SK-N-SH (cell line): ENCODE measurements at regions not wholly inside any gene's neighbourhood (a gene's known extent, or its start where the extent isn't known, plus 50 kb on each side); places are given as distances from the start of the nearest gene placed in this dataset.

Experiments
- EP300 ChIP-seq, 2 experiments: IDR thresholded peaks; 2 replicates each; pipeline versions ENCODE4 v1.4.0 to v1.6.1; 2012; ENCODE audit warnings: borderline replicate concordance in 1 of 2, low read depth in 1 of 2, low read length in 1 of 2
- EZH2phosphoT487 ChIP-seq: fragments of 200-600 bp; sonication (generic); IDR thresholded peaks from 2 replicates; pipeline ENCODE4 v1.6.1; 2017; ENCODE audit warnings: low read depth, mixed run types, mild to moderate bottlenecking, antibody characterized with exemption, moderate library complexity, borderline replicate concordance
- POLR2AphosphoS5 ChIP-seq: IDR thresholded peaks from 2 replicates; pipeline ENCODE4 v1.6.1; 2012; ENCODE audit warnings: low read depth, low read length
- RAD21 ChIP-seq: IDR thresholded peaks from 2 replicates; pipeline ENCODE4 v1.6.1; 2012; ENCODE audit warnings: mild to moderate bottlenecking, low read length
- RFX5 ChIP-seq: IDR thresholded peaks from 2 replicates; pipeline ENCODE4 v1.6.1; 2012; ENCODE audit warnings: mild to moderate bottlenecking, improper control_type of control experiment, low read length
- SIN3A ChIP-seq: IDR thresholded peaks from 2 replicates; pipeline ENCODE4 v1.6.1; 2012; ENCODE audit warnings: low read depth, mild to moderate bottlenecking, low read length, moderate library complexity, borderline replicate concordance
- SMC3 ChIP-seq: IDR thresholded peaks from 2 replicates; pipeline ENCODE4 v1.6.1; 2012; ENCODE audit warnings: low read depth, low read length, improper control_type of control experiment
- TAF1 ChIP-seq: IDR thresholded peaks from 2 replicates; pipeline ENCODE4 v1.6.1; 2012; ENCODE audit warnings: low read depth, mild to moderate bottlenecking, low read length, moderate library complexity, borderline replicate concordance
- TEAD4 ChIP-seq: IDR thresholded peaks from 2 replicates; pipeline ENCODE4 v1.4.0; 2012; ENCODE audit warnings: mild to moderate bottlenecking, borderline replicate concordance; ENCODE audit not compliant: insufficient read depth
- YY1 ChIP-seq: IDR thresholded peaks from 2 replicates; pipeline ENCODE4 v1.4.0; 2012; ENCODE audit warnings: low read depth, mild to moderate bottlenecking
- TF ChIP-seq, protein P1 (sequence below): fragments of 200-600 bp; sonication (generic); IDR thresholded peaks from 2 replicates; pipeline ENCODE4 v1.6.1; 2017; ENCODE audit warnings: antibody characterized with exemption, mild to moderate bottlenecking, moderate library complexity
- TF ChIP-seq, protein P2 (sequence below): IDR thresholded peaks from 2 replicates; pipeline ENCODE4 v1.4.0; 2012; ENCODE audit warnings: low read depth

DNA sequence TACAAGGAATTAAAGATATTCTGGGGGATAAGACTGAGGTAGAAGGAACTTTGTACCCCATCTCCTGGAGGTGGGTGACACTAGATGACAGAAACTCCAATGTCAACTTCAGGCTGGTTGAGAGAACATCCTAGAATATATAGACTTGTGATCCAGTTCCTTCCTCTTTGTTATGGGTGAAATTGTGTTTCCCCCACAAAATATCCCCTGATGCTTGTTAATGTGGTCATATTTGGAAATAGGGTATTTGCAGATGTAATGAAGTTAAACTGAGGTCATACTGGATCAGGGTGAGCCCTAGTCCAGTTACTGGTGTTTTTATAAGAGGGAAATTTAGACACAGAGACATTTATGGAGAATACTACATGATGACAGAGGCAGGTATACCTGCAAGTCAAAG lies 114.0 kb upstream of the NAMPT start:
- TF ChIP-seq RAD21: no peak
- TF ChIP-seq, protein P1, sequence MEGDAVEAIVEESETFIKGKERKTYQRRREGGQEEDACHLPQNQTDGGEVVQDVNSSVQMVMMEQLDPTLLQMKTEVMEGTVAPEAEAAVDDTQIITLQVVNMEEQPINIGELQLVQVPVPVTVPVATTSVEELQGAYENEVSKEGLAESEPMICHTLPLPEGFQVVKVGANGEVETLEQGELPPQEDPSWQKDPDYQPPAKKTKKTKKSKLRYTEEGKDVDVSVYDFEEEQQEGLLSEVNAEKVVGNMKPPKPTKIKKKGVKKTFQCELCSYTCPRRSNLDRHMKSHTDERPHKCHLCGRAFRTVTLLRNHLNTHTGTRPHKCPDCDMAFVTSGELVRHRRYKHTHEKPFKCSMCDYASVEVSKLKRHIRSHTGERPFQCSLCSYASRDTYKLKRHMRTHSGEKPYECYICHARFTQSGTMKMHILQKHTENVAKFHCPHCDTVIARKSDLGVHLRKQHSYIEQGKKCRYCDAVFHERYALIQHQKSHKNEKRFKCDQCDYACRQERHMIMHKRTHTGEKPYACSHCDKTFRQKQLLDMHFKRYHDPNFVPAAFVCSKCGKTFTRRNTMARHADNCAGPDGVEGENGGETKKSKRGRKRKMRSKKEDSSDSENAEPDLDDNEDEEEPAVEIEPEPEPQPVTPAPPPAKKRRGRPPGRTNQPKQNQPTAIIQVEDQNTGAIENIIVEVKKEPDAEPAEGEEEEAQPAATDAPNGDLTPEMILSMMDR: no peak
- no peak for TF ChIP-seq SIN3A
- TF ChIP-seq EP300 (IDR thresholded peaks at IDR 0.05; ENCODE audit: borderline replicate concordance in 1 of 2, low read depth in 1 of 2, low read length in 1 of 2): no peak
- no peak for TF ChIP-seq EZH2phosphoT487
- TF ChIP-seq YY1: no peak
- TF ChIP-seq POLR2AphosphoS5: no peak
- TF ChIP-seq SMC3: no peak
- TF ChIP-seq TAF1: no peak
- no peak for TF ChIP-seq TEAD4
- TF ChIP-seq, protein P2, sequence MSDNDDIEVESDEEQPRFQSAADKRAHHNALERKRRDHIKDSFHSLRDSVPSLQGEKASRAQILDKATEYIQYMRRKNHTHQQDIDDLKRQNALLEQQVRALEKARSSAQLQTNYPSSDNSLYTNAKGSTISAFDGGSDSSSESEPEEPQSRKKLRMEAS: no peak
- no peak for TF ChIP-seq RFX5
